BE2C (cell line): ENCODE measurements at regions not wholly inside any gene's neighbourhood (a gene's known extent, or its start where the extent isn't known, plus 50 kb on each side); places are given as distances from the start of the nearest gene placed in this dataset.

Experiments used
- DNase-seq: peaks from one replicate; pipeline ENCODE4 v3.0.0-alpha.2; 2020
- H3K27me3 ChIP-seq: fragments of 250-450 bp; sonication (Bioruptor Pico); 2 replicates; pipeline ENCODE4 v1.5.1; 2020; ENCODE audit warnings: mild to moderate bottlenecking
- H3K36me3 ChIP-seq: fragments of 250-450 bp; sonication (Bioruptor Pico); 2 replicates; pipeline ENCODE4 v1.5.1; 2020; ENCODE audit warnings: mild to moderate bottlenecking
- H3K4me1 ChIP-seq: fragments of 250-450 bp; sonication (Bioruptor Pico); 2 replicates; pipeline ENCODE4 v1.5.1; 2020
- H3K4me3 ChIP-seq: 2 replicates; pipeline ENCODE4 v1.5.1; 2011; ENCODE audit warnings: low read depth, low read length
- H3K9me3 ChIP-seq: fragments of 250-450 bp; sonication (Bioruptor Pico); 2 replicates; pipeline ENCODE4 v1.5.1; 2020
- CTCF ChIP-seq: IDR thresholded peaks from 2 replicates; pipeline ENCODE4 v1.5.1; 2012; ENCODE audit warnings: mild to moderate bottlenecking, low read depth, low read length

- no peak for DNase-seq
- Histone ChIP-seq H3K4me3 (no peak overlapping the region), H3K36me3 (no peaks in the 10 kb centered on the region), H3K9me3 (no peaks in the 10 kb centered on the region), H3K27me3 (peaks cover 15% of the 10 kb centered on the region), H3K4me1 (no peaks in the 10 kb centered on the region)
- TF ChIP-seq CTCF: no peak
Observed at GRCh38 chr12:65734226-65734625, 90.1 kb upstream of the HMGA2 start.

GRCh38 chr12:65739606-65740005 is 84.7 kb upstream of the HMGA2 start:
- TF ChIP-seq CTCF: no peak
- no peaks in the 10 kb centered on the region for H3K9me3 ChIP-seq
- H3K36me3 ChIP-seq: no peaks in the 10 kb centered on the region
- no peaks in the 10 kb centered on the region for H3K4me1 ChIP-seq
- DNase-seq: no peak
- H3K4me3 ChIP-seq: no peak overlapping the region
- peaks cover 14% of the 10 kb centered on the region for H3K27me3 ChIP-seq

- Histone ChIP-seq H3K4me1 (no peaks in the 10 kb centered on the region), H3K36me3 (no peaks in the 10 kb centered on the region), H3K9me3 (no peaks in the 10 kb centered on the region), H3K4me3 (no peak overlapping the region), H3K27me3 (peaks cover 14% of the 10 kb centered on the region)
- no peak for TF ChIP-seq CTCF
- DNase-seq: no peak
Observed at GRCh38 chr12:65740506-65740872, 83.8 kb upstream of the HMGA2 start.

- Histone ChIP-seq H3K36me3 (no peaks in the 10 kb centered on the region), H3K4me1 (no peaks in the 10 kb centered on the region), H3K27me3 (peaks cover 14% of the 10 kb centered on the region), H3K4me3 (no peak overlapping the region), H3K9me3 (no peaks in the 10 kb centered on the region)
- TF ChIP-seq CTCF: no peak
- peak; percentile 22 for DNase-seq
Observed at GRCh38 chr12:65740873-65741600, 83.2 kb upstream of the HMGA2 start.

GRCh38 chr12:65741656-65742017 is 82.6 kb upstream of the HMGA2 start:
- peaks cover 14% of the 10 kb centered on the region for H3K27me3 ChIP-seq
- TF ChIP-seq CTCF: no peak
- DNase-seq: no peak

More at GRCh38 chr12:65741656-65742017, 82.6 kb upstream of the HMGA2 start:
- Histone ChIP-seq H3K4me1 (no peaks in the 10 kb centered on the region), H3K9me3 (no peaks in the 10 kb centered on the region), H3K4me3 (no peak overlapping the region), H3K36me3 (no peaks in the 10 kb centered on the region)
